ENCODE measurements at regions not wholly inside any gene's neighbourhood (a gene's known extent, or its start where the extent isn't known, plus 50 kb on each side); places are given as distances from the start of the nearest gene placed in this dataset.

- Histone ChIP-seq H2BK15ac (ENCODE audit: low read length) (no peak overlapping the region), H3K56ac (replicated peaks; ENCODE audit: insufficient read length, low read depth, low read length) (no peak overlapping the region), H3K79me1 (ENCODE audit: low read depth, low read length) (no peaks in the 10 kb centered on the region), H3K14ac (ENCODE audit: insufficient read length) (no peak overlapping the region), H2BK20ac (ENCODE audit: low read length) (no peak overlapping the region), H4K5ac (ENCODE audit: insufficient read length, low read depth, low read length) (no peak overlapping the region), H3K79me2 (ENCODE audit: control insufficient read depth in 1 of 2, insufficient read depth in 2 of 2, low read length in 2 of 2) (no peaks in the 10 kb centered on the region), H2BK12ac (ENCODE audit: low read depth, low read length) (no peak overlapping the region), H2BK120ac (replicated peaks; ENCODE audit: low read depth, low read length) (no peak overlapping the region), H2BK5ac (ENCODE audit: low read depth, low read length) (no peak overlapping the region), H2AFZ (ENCODE audit: low read length) (peak overlapping the region; percentile 25; the same call in 1 of the 2 replicates), H4K8ac (ENCODE audit: extremely low read depth, insufficient read depth, low read length) (no peak overlapping the region), H3K4ac (replicated peaks; ENCODE audit: insufficient read length, low read depth, low read length) (no peak overlapping the region), H3K27ac (ENCODE audit: low read depth, low read length) (no peak overlapping the region), H3K36me3 (ENCODE audit: control insufficient read depth in 2 of 4, insufficient read depth in 4 of 4, low read length in 3 of 4) (no peaks in the 10 kb centered on the region), H4K20me1 (replicated peaks in 1 of 2; ENCODE audit: control insufficient read depth in 1 of 2, insufficient read depth in 2 of 2, low read length in 2 of 2) (no peaks in the 10 kb centered on the region), H3K18ac (ENCODE audit: extremely low read depth, low read length) (no peak overlapping the region), H3K4me3 (ENCODE audit: extremely low read depth in 1 of 4, insufficient read depth in 2 of 4, low read depth in 3 of 4, low read length in 4 of 4) (no peak overlapping the region), H4K91ac (replicated peaks; ENCODE audit: insufficient read length, low read length) (no peak overlapping the region), H3K23ac (ENCODE audit: insufficient read length) (no peak overlapping the region), H2AK5ac (ENCODE audit: low read depth, low read length) (no peak overlapping the region), H3K4me1 (replicated peaks in 1 of 4; ENCODE audit: control insufficient read depth in 3 of 4, insufficient read depth in 4 of 4, low read length in 3 of 4) (no peaks in the 10 kb centered on the region), H3K9ac (replicated peaks in 1 of 4; ENCODE audit: extremely low read depth in 1 of 4, low read depth in 3 of 4, low read length in 3 of 4) (no peak overlapping the region), H3K23me2 (ENCODE audit: low read depth, low read length) (no peaks in the 10 kb centered on the region), H3K9me3 (ENCODE audit: insufficient read depth in 2 of 2, low read depth in 1 of 2, low read length in 1 of 2) (no peaks in the 10 kb centered on the region), H3K27me3 (replicated peaks in 1 of 4; ENCODE audit: control insufficient read depth in 3 of 4, extremely low read depth in 1 of 4, insufficient read depth in 3 of 4, low read length in 3 of 4) (no peaks in the 10 kb centered on the region), H3K4me2 (ENCODE audit: insufficient read depth in 1 of 2, low read depth in 2 of 2, low read length in 2 of 2) (no peak overlapping the region)
- DNase-seq (ENCODE audit: low read depth in 1 of 2, low spot score in 2 of 2) (no peak), FAIRE-seq (no peak)
- CTCF ChIA-PET (ENCODE audit: partially characterized antibody), result interaction anchor here (1.3 kb wide), 1 partner anchor 18 kb away, joined by 5 read pairs; no protein-coding TSS in a partner anchor
- TF ChIP-seq BACH1 (IDR thresholded peaks at IDR 0.05; ENCODE audit: low read length) (no peak), CBX5 (IDR thresholded peaks at IDR 0.05; ENCODE audit: low read depth, low read length) (no peak), MAX (IDR thresholded peaks at IDR 0.05) (no peak), GABPA (IDR thresholded peaks at IDR 0.05; ENCODE audit: borderline replicate concordance, insufficient read depth, low read length) (no peak), NANOG (IDR thresholded peaks at IDR 0.05; ENCODE audit: insufficient read depth, low read depth, low read length, poor library complexity, severe bottlenecking) (no peak), CBX8 (IDR thresholded peaks at IDR 0.05; ENCODE audit: borderline replicate concordance, low read depth, low read length) (no peak), RXRA (IDR thresholded peaks at IDR 0.05; ENCODE audit: insufficient read depth, low read depth, low read length) (no peak), POLR2A (IDR thresholded peaks at IDR 0.05; ENCODE audit: control extremely low read depth in 1 of 2, low read depth in 2 of 2, low read length in 2 of 2) (no peak), KDM5A (IDR thresholded peaks at IDR 0.05; ENCODE audit: low read length) (no peak), RNF2 (IDR thresholded peaks at IDR 0.05; ENCODE audit: borderline replicate concordance, low read depth, low read length, missing control alignments, poor library complexity, severe bottlenecking) (no peak), JUN (IDR thresholded peaks at IDR 0.05; ENCODE audit: low read depth, low read length) (no peak), HDAC2 (IDR thresholded peaks at IDR 0.05; ENCODE audit: borderline replicate concordance in 1 of 2, low read depth in 2 of 2, low read length in 2 of 2) (no peak), JUND (IDR thresholded peaks at IDR 0.05; ENCODE audit: low read length) (no peak)
- 88% methylated on average over 3 of the region's 3 CpGs; no CpG with 5 or more reads in 1 of the 2 experiments for WGBS, 2 experiments (ENCODE audit: extremely low coverage in 1 of 2, insufficient coverage in 1 of 2, insufficient read length in 1 of 2, insufficient replicate concordance in 2 of 2, low coverage in 1 of 2, low lambda C conversion rate in 2 of 2, missing lambda C conversion rate in 1 of 2)
- POLR2A ChIA-PET (ENCODE audit: partially characterized antibody), result no interaction called here
Measured at GRCh38 chr11:100594320-100594719, 92.8 kb upstream of the ARHGAP42 start.
